Neural cell (in vitro differentiated cells): ENCODE measurements at regions not wholly inside any gene's neighbourhood (a gene's known extent, or its start where the extent isn't known, plus 50 kb on each side); places are given as distances from the start of the nearest gene placed in this dataset.

ENCODE experiments used
- H2AFZ ChIP-seq: fragments of 200-600, 300-800 bp; sonication (generic), shearing (Covaris generic); 2 replicates; pipeline ENCODE4 v1.6.0; 2014; ENCODE audit warnings: low read depth, mild to moderate bottlenecking, antibody characterized with exemption, low read length, moderate library complexity
- H3F3A ChIP-seq: fragments of 200-600 bp; shearing (Covaris generic); 2 replicates; pipeline ENCODE4 v1.6.1; 2016; ENCODE audit warnings: mild to moderate bottlenecking, moderate library complexity, mixed read lengths, antibody characterized with exemption, low read length; ENCODE audit not compliant: insufficient read depth, poor library complexity, severe bottlenecking
- H3K27ac ChIP-seq: fragments of 200-600, 300-800 bp; sonication (generic), shearing (Covaris generic); 2 replicates; pipeline ENCODE4 v1.5.1; 2014; ENCODE audit warnings: mild to moderate bottlenecking, low read length, moderate library complexity
- H3K27me3 ChIP-seq: fragments of 300-800, 200-600 bp; sonication (generic), shearing (Covaris generic); 2 replicates; pipeline ENCODE4 v1.6.0; 2014; ENCODE audit warnings: mild to moderate bottlenecking, low read depth, low read length, moderate library complexity; ENCODE audit not compliant: insufficient read depth
- H3K36me3 ChIP-seq: fragments of 300-800, 200-600 bp; sonication (generic), shearing (Covaris generic); 2 replicates; pipeline ENCODE4 v1.5.1; 2014; ENCODE audit warnings: mild to moderate bottlenecking, antibody characterized with exemption, low read length, moderate library complexity; ENCODE audit not compliant: insufficient read depth
- H3K4me2 ChIP-seq: fragments of 300-800, 200-600 bp; sonication (generic), shearing (Covaris generic); 2 replicates; pipeline ENCODE4 v1.6.0; 2014; ENCODE audit warnings: mild to moderate bottlenecking, low read length
- H3K4me3 ChIP-seq: fragments of 300-800, 200-600 bp; sonication (generic), shearing (Covaris generic); 2 replicates; pipeline ENCODE4 v1.5.1; 2014; ENCODE audit warnings: mild to moderate bottlenecking, low read length, moderate library complexity
- H3K79me2 ChIP-seq: fragments of 200-600 bp; shearing (Covaris generic); replicated peaks from 2 replicates; pipeline ENCODE4 v1.6.0; 2014; ENCODE audit warnings: mild to moderate bottlenecking, low read length, moderate library complexity; ENCODE audit not compliant: insufficient read depth
- H3K9ac ChIP-seq: fragments of 300-800, 200-600 bp; sonication (generic), shearing (Covaris generic); 2 replicates; pipeline ENCODE4 v1.6.1; 2016; ENCODE audit warnings: mild to moderate bottlenecking, low read length, mixed read lengths
- H3K9me2 ChIP-seq: fragments of 200-600 bp; shearing (Covaris generic); 2 replicates; pipeline ENCODE4 v1.6.1; 2016; ENCODE audit warnings: mild to moderate bottlenecking, low read length, mixed read lengths; ENCODE audit not compliant: insufficient read depth
- H3K9me3 ChIP-seq: fragments of 200-600, 300-800 bp; sonication (generic), shearing (Covaris generic); 2 replicates; pipeline ENCODE4 v1.6.1; 2016; ENCODE audit warnings: mild to moderate bottlenecking, mixed run types, low read length, moderate library complexity, mixed read lengths
- H4K20me1 ChIP-seq: fragments of 200-600 bp; shearing (Covaris generic); 2 replicates; pipeline ENCODE4 v1.6.1; 2016; ENCODE audit warnings: mild to moderate bottlenecking, mixed run types; ENCODE audit not compliant: insufficient read depth
- EP300 ChIP-seq: fragments of 450-650 bp; conservative IDR thresholded peaks from 2 replicates; pipeline ENCODE4 v1.6.1; 2014; ENCODE audit warnings: antibody characterized with exemption, mild to moderate bottlenecking, moderate library complexity; ENCODE audit not compliant: poor library complexity, severe bottlenecking
- EZH2 ChIP-seq: fragments of 200-600, 300-800 bp; shearing (Covaris generic), sonication (generic); IDR thresholded peaks from 2 replicates; pipeline ENCODE4 v1.6.1; 2014; ENCODE audit warnings: antibody characterized with exemption, low read length, borderline replicate concordance, mild to moderate bottlenecking; ENCODE audit not compliant: insufficient read depth, poor library complexity, severe bottlenecking
- MXI1 ChIP-seq: fragments of 450-650 bp; conservative IDR thresholded peaks from 2 replicates; pipeline ENCODE4 v1.6.1; 2014; ENCODE audit warnings: antibody characterized with exemption, mild to moderate bottlenecking; ENCODE audit not compliant: poor library complexity, severe bottlenecking
- POLR2AphosphoS5 ChIP-seq: IDR thresholded peaks from 2 replicates; pipeline ENCODE4 v1.6.1; 2012
- RAD21 ChIP-seq: fragments of 450-650 bp; conservative IDR thresholded peaks from 2 replicates; pipeline ENCODE4 v1.6.1; 2014; ENCODE audit warnings: antibody characterized with exemption, mild to moderate bottlenecking, moderate library complexity
- SMC3 ChIP-seq: fragments of 450-650 bp; conservative IDR thresholded peaks from 2 replicates; pipeline ENCODE4 v1.6.1; 2014; ENCODE audit warnings: antibody characterized with exemption, mild to moderate bottlenecking, moderate library complexity; ENCODE audit not compliant: poor library complexity
- TAF1 ChIP-seq: IDR thresholded peaks from 2 replicates; pipeline ENCODE4 v1.6.1; 2012; ENCODE audit warnings: low read depth
- TF ChIP-seq, protein P1 (sequence below): IDR thresholded peaks from 2 replicates; pipeline ENCODE4 v1.6.1; 2012; ENCODE audit warnings: borderline replicate concordance
- TF ChIP-seq, protein P2 (sequence below): fragments of 450-650 bp; IDR thresholded peaks from 2 replicates; pipeline ENCODE4 v1.5.1; 2014; ENCODE audit warnings: antibody characterized with exemption, mild to moderate bottlenecking, moderate library complexity; ENCODE audit not compliant: poor library complexity, severe bottlenecking

DNA sequence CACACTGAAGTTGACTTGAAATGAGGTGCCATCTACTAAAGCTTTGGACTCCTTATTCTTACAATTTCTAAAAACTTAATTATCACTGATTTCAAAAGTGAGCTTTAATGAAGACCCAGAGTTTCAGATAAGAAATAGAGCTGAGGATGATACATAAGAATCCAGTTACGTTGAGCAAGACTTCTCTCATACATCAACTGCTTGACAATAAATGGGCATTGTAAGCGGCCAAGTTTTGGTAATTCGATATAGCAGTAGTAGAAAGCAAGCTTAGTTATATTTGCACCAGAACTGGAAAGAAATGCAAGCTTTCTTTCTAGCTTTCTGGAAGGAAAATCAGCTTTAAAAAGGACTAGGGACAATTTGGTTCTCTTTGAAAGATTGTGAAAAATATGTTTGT, 1359.6 kb downstream of the FSCB start:
- Histone ChIP-seq H3K36me3 (no peaks in the 10 kb centered on the region), H2AFZ (no peak overlapping the region), H3K79me2 (no peaks in the 10 kb centered on the region), H3K9me3 (no peaks in the 10 kb centered on the region), H3K27me3 (no peaks in the 10 kb centered on the region), H3K9ac (no peak overlapping the region), H3F3A (peaks cover 3% of the 10 kb centered on the region), H3K4me2 (no peak overlapping the region), H3K9me2 (no peaks in the 10 kb centered on the region), H3K4me3 (no peak overlapping the region), H4K20me1 (no peaks in the 10 kb centered on the region), H3K27ac (no peak overlapping the region)
- TF ChIP-seq EZH2: no peak
- TF ChIP-seq RAD21: no peak
- TF ChIP-seq TAF1: no peak
- TF ChIP-seq, protein P1, sequence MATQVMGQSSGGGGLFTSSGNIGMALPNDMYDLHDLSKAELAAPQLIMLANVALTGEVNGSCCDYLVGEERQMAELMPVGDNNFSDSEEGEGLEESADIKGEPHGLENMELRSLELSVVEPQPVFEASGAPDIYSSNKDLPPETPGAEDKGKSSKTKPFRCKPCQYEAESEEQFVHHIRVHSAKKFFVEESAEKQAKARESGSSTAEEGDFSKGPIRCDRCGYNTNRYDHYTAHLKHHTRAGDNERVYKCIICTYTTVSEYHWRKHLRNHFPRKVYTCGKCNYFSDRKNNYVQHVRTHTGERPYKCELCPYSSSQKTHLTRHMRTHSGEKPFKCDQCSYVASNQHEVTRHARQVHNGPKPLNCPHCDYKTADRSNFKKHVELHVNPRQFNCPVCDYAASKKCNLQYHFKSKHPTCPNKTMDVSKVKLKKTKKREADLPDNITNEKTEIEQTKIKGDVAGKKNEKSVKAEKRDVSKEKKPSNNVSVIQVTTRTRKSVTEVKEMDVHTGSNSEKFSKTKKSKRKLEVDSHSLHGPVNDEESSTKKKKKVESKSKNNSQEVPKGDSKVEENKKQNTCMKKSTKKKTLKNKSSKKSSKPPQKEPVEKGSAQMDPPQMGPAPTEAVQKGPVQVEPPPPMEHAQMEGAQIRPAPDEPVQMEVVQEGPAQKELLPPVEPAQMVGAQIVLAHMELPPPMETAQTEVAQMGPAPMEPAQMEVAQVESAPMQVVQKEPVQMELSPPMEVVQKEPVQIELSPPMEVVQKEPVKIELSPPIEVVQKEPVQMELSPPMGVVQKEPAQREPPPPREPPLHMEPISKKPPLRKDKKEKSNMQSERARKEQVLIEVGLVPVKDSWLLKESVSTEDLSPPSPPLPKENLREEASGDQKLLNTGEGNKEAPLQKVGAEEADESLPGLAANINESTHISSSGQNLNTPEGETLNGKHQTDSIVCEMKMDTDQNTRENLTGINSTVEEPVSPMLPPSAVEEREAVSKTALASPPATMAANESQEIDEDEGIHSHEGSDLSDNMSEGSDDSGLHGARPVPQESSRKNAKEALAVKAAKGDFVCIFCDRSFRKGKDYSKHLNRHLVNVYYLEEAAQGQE: no peak
- no peak for TF ChIP-seq SMC3
- TF ChIP-seq EP300: no peak
- TF ChIP-seq MXI1: no peak
- TF ChIP-seq, protein P2, sequence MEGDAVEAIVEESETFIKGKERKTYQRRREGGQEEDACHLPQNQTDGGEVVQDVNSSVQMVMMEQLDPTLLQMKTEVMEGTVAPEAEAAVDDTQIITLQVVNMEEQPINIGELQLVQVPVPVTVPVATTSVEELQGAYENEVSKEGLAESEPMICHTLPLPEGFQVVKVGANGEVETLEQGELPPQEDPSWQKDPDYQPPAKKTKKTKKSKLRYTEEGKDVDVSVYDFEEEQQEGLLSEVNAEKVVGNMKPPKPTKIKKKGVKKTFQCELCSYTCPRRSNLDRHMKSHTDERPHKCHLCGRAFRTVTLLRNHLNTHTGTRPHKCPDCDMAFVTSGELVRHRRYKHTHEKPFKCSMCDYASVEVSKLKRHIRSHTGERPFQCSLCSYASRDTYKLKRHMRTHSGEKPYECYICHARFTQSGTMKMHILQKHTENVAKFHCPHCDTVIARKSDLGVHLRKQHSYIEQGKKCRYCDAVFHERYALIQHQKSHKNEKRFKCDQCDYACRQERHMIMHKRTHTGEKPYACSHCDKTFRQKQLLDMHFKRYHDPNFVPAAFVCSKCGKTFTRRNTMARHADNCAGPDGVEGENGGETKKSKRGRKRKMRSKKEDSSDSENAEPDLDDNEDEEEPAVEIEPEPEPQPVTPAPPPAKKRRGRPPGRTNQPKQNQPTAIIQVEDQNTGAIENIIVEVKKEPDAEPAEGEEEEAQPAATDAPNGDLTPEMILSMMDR: no peak
- no peak for TF ChIP-seq POLR2AphosphoS5

DNA sequence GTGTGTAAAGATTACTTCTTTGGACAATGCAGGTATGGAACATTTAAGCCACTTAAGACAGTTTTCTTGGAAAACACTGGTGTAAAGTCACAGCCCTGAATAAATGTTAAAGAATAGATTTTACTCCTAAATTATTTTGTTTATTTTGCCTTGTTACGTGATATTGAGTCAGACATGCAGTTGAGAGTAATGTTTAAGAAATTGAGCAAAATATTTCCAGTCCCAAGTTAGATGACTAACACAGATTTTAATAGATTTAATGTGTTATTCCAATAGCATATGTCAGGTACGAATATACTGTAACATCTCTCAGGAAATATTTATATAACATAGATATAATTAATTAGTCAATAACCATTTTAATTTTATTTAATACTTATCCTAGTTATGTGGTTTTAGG, 1361.7 kb downstream of the FSCB start:
- no peaks in the 10 kb centered on the region for H3K9me2 ChIP-seq
- peaks cover 3% of the 10 kb centered on the region for H3F3A ChIP-seq
- H3K27me3 ChIP-seq: no peaks in the 10 kb centered on the region
- H3K9me3 ChIP-seq: no peaks in the 10 kb centered on the region
- H3K79me2 ChIP-seq: no peaks in the 10 kb centered on the region
- H3K27ac ChIP-seq: no peak overlapping the region
- H3K9ac ChIP-seq: no peak overlapping the region
- no peaks in the 10 kb centered on the region for H3K36me3 ChIP-seq
- no peak overlapping the region for H3K4me2 ChIP-seq
- TF ChIP-seq POLR2AphosphoS5 (no peak), SMC3 (no peak)
- H4K20me1 ChIP-seq: no peaks in the 10 kb centered on the region
- H2AFZ ChIP-seq: no peak overlapping the region
- no peak overlapping the region for H3K4me3 ChIP-seq

DNA sequence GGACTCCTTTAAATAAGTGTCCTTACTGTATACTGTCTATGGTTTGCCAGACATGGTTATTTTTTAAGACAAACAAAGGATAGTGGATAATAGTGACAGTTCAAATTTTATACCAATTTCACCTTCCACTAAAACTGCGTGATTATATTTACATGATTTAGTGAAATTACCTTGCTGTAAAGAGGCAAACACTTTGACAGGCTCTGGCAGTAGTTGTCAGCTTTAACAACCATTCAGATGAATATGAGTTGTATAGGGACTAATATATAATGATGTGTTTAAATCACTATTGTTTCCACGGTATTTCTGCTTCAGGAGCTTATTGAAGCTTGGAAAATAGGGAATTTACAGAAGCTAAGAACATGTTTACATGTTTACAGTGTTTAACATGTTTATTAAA, 1364.0 kb downstream of the FSCB start:
- no peak overlapping the region for H3K9ac ChIP-seq
- no peaks in the 10 kb centered on the region for H4K20me1 ChIP-seq
- no peak overlapping the region for H3K27ac ChIP-seq
- no peaks in the 10 kb centered on the region for H3K79me2 ChIP-seq
- H3K4me2 ChIP-seq: no peak overlapping the region
- H3K27me3 ChIP-seq: no peaks in the 10 kb centered on the region
- no peak overlapping the region for H3K4me3 ChIP-seq
- peaks cover 3% of the 10 kb centered on the region for H3F3A ChIP-seq
- no peaks in the 10 kb centered on the region for H3K9me2 ChIP-seq
- H3K36me3 ChIP-seq: no peaks in the 10 kb centered on the region
- H3K9me3 ChIP-seq: no peaks in the 10 kb centered on the region
- TF ChIP-seq, protein P1: no peak
- TF ChIP-seq EP300 (peak; percentile 96), SMC3 (no peak), MXI1 (no peak), POLR2AphosphoS5 (peak; percentile 98), EZH2 (no peak), RAD21 (no peak)
- TF ChIP-seq, protein P2: no peak
- no peak overlapping the region for H2AFZ ChIP-seq
